Ovary (tissue), 3 donors: ENCODE measurements at regions not wholly inside any gene's neighbourhood (a gene's known extent, or its start where the extent isn't known, plus 50 kb on each side); places are given as distances from the start of the nearest gene placed in this dataset.

ENCODE experiments used
- EP300 ChIP-seq: sonication (generic); formaldehyde crosslinking; IDR thresholded peaks from one replicate; pipeline ENCODE4 v1.6.1; 2017; ENCODE audit warnings: antibody characterized with exemption
- POLR2A ChIP-seq: fragments of 450-650 bp; IDR thresholded peaks from one replicate; pipeline ENCODE4 v1.6.1; 2017; ENCODE audit warnings: antibody characterized with exemption, mild to moderate bottlenecking, moderate library complexity
- TF ChIP-seq, protein P1 (sequence below), 3 donors: fragments of 450-650 bp in 2 of 3; fragments of 200-600 bp in 1 of 3; IDR thresholded peaks; one replicate each; pipeline versions ENCODE4 v1.5.1 to v1.8.0; 2016 to 2022; ENCODE audit warnings: antibody characterized with exemption in 3 of 3, mild to moderate bottlenecking in 1 of 3
- donor health status: DM: no; HTN: no; CAD: no.

DNA sequence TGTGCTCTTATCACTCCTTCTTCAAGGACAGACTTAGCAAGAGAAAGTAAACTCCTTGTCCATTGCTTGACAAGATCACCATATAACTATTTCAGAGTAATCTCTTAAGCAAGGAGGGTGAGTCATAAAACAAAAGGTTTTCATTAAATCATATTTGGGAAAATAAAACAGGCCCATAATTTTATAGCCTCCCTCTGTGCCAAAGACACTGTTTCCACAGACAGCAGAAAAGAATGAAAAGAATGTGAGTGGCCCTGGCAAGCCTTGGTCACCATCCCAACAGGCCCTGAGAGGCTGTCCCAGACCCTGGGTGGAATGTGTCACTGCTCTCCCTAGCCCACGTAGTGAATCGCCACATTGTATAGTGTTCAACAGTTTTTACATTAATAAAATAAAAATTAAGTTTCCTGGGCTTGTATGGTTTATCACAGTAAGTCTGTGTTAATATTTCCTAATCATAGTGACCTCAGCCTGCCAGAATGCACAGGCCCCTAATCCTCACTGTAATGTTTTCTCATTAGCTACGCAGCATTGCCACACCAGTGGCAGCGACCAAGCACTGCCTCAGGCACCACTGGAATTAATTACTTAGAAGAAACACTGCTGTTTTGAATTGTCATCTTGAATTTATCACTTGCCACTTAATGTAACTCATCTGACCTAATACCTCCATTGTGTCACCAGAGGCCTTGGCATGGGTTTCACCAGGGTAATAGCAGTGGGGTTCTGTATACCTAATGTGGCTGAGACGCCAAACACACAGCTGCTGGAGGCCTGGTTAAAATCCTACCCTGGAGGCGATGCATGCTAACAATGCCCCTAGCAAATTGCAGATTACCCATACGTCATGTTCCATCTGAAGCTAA lies 401.9 kb downstream of the LNPK start:
- no peak for TF ChIP-seq POLR2A
- TF ChIP-seq, protein P1, sequence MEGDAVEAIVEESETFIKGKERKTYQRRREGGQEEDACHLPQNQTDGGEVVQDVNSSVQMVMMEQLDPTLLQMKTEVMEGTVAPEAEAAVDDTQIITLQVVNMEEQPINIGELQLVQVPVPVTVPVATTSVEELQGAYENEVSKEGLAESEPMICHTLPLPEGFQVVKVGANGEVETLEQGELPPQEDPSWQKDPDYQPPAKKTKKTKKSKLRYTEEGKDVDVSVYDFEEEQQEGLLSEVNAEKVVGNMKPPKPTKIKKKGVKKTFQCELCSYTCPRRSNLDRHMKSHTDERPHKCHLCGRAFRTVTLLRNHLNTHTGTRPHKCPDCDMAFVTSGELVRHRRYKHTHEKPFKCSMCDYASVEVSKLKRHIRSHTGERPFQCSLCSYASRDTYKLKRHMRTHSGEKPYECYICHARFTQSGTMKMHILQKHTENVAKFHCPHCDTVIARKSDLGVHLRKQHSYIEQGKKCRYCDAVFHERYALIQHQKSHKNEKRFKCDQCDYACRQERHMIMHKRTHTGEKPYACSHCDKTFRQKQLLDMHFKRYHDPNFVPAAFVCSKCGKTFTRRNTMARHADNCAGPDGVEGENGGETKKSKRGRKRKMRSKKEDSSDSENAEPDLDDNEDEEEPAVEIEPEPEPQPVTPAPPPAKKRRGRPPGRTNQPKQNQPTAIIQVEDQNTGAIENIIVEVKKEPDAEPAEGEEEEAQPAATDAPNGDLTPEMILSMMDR (IDR thresholded peaks at IDR 0.05) = no peak
- TF ChIP-seq EP300 = no peak
